ENCODE measurements at regions not wholly inside any gene's neighbourhood (a gene's known extent, or its start where the extent isn't known, plus 50 kb on each side); places are given as distances from the start of the nearest gene placed in this dataset.

DNA sequence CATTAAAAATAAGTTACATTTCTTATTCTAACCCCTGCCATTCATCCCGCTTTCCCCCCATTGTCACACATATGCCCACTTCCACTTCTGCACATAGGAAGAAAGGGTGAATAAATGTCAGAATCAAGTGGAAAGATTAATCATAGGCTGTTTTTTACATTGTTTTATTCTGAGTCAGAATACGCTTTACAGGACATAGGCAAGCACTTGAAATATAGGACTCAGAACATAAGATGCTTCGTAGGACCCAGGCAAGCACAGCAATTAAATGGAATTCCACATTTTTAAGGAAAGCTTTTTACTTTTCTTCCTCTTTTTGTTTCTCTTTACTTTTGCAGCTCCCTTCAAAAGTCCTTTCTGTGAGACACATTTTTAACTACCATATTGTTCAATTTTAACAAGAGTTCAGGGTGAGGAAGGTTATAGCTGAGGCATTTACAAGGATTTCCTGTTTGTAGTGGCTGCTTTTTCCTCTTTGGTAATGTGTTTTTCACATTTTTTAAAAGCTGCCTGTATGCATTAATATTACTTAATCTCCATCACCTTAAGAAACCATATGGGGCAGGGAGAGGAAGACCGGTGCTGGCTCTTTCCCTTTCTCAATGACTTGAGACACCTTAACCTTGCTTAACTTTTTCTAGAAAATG, 130.0 kb downstream of the TES start:
- Histone ChIP-seq H3K9me2 (replicated peaks; ENCODE audit: insufficient read depth, low read length) (no peaks in the 10 kb centered on the region; the same call in 1 of the 2 replicates), H3K9me3 (replicated peaks; ENCODE audit: insufficient read depth, low read length) (no peaks in the 10 kb centered on the region), H3K4me3 (ENCODE audit: low read length) (no peak overlapping the region), H3K27ac (ENCODE audit: low read length) (no peak overlapping the region), H3K36me3 (replicated peaks; ENCODE audit: insufficient read depth, low read length) (no peaks in the 10 kb centered on the region), H3K27me3 (replicated peaks; ENCODE audit: insufficient read depth, low read length) (no peaks in the 10 kb centered on the region), H2AFZ (ENCODE audit: low read length) (no peak overlapping the region; the same call in 1 of the 2 replicates), H3K4me2 (ENCODE audit: low read depth, low read length) (peak overlapping the region; percentile 67), H4K20me1 (ENCODE audit: insufficient read depth, low read length) (no peaks in the 10 kb centered on the region), H3K79me2 (ENCODE audit: low read length) (no peaks in the 10 kb centered on the region), H3K9ac (ENCODE audit: low read length) (no peak overlapping the region), H3F3A (ENCODE audit: insufficient read depth, low read length) (peaks cover 19% of the 10 kb centered on the region), H3K4me1 (ENCODE audit: low read length) (peaks cover 34% of the 10 kb centered on the region)
- DNase-seq = no peak
- TF ChIP-seq EZH2 (optimal IDR thresholded peaks at IDR 0.05; ENCODE audit: low read depth, low read length) (no peak), CTCF (IDR thresholded peaks at IDR 0.05; ENCODE audit: low read length) (no peak), EZH2phosphoT487 (IDR thresholded peaks at IDR 0.05; ENCODE audit: low read length) (no peak)

DNA sequence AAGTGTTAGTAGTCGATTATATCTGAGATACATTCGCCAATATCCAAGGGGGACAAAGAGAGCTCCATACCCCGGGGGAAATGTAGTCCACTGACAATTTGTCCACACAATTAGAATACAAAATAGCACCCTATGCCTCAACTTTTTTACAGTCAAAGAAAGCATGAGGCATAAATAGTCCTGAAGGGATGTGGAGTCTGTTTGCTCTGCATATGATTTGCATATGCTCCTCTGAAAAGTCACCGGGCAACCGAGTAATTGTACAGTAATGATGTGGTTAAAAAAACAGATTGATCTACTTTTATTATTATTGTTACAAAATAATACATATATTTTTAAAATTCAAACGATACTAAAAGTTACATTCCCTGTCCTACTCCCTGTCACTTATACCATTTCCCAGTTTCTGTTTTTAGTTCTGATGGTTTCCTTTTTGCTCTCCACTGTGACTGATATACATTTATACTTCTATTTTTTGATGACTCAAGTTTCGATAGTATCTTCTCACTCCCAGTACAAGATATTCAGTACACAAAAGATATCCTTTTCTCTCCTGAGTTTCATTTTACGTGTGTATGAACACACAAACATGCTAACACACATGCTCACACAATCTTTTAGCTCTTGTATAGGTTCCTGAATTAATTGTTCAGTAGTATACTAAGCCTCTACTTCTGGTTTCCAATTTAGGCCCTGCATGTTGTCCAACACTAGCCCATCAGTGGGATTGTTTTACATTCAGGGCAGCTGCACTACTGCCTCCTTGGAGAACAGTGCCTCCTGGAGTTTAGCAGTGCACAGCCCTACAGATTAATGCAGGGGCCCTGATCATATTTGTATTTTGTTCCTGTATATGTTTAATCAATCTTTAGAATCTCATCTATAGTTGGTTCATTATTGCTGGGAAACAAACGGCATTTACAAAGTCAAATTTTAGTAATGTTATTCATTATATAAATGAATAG, 130.9 kb downstream of the TES start:
- TF ChIP-seq EZH2 (optimal IDR thresholded peaks at IDR 0.05; ENCODE audit: low read depth, low read length) (no peak), CTCF (IDR thresholded peaks at IDR 0.05; ENCODE audit: low read length) (peak; percentile 68)
- H4K20me1 ChIP-seq (ENCODE audit: insufficient read depth, low read length) = no peaks in the 10 kb centered on the region
- H3K4me3 ChIP-seq (ENCODE audit: low read length) = peak overlapping the region; percentile 30; the same call in 1 of the 2 replicates
- H3K79me2 ChIP-seq (ENCODE audit: low read length) = no peaks in the 10 kb centered on the region
- DNase-seq = peak; percentile 62
- peaks cover 19% of the 10 kb centered on the region for H3F3A ChIP-seq (ENCODE audit: insufficient read depth, low read length)
- no peaks in the 10 kb centered on the region; the same call in 1 of the 2 replicates for H3K9me2 ChIP-seq (replicated peaks; ENCODE audit: insufficient read depth, low read length)
- H3K36me3 ChIP-seq (replicated peaks; ENCODE audit: insufficient read depth, low read length) = no peaks in the 10 kb centered on the region
- H3K9me3 ChIP-seq (replicated peaks; ENCODE audit: insufficient read depth, low read length) = no peaks in the 10 kb centered on the region
- peaks cover 34% of the 10 kb centered on the region for H3K4me1 ChIP-seq (ENCODE audit: low read length)
- peak overlapping the region; percentile 41; the same call in 1 of the 2 replicates for H3K27ac ChIP-seq (ENCODE audit: low read length)
- H3K9ac ChIP-seq (ENCODE audit: low read length) = no peak overlapping the region
- no peaks in the 10 kb centered on the region for H3K27me3 ChIP-seq (replicated peaks; ENCODE audit: insufficient read depth, low read length)
- H3K4me2 ChIP-seq (ENCODE audit: low read depth, low read length) = peak overlapping the region; percentile 67
- H2AFZ ChIP-seq (ENCODE audit: low read length) = peak overlapping the region; percentile 18; the same call in 1 of the 2 replicates

DNA sequence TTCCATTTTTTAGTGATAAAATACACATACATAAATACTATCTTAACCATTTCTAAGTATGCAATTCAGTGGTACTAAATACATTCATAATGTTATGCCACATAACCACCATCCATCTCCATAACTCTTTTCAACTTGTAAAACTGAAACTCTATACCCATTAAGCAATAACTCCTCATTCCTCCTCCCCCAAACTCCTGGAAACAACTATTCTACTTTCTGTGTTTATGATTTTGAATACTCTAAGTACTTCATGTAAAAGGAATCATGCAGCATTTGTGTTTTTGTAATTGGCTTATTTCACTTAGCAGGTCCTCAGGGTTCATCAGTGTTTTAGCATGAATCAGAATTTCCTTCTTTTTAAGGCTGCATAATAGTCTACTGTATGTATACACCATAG, 131.8 kb downstream of the TES start:
- H3K27ac ChIP-seq (ENCODE audit: low read length) = no peak overlapping the region
- no peaks in the 10 kb centered on the region; the same call in 1 of the 2 replicates for H3K9me2 ChIP-seq (replicated peaks; ENCODE audit: insufficient read depth, low read length)
- no peak overlapping the region for H3K4me3 ChIP-seq (ENCODE audit: low read length)
- no peak overlapping the region for H2AFZ ChIP-seq (ENCODE audit: low read length)
- H3K9ac ChIP-seq (ENCODE audit: low read length) = no peak overlapping the region
- no peak for TF ChIP-seq EZH2phosphoT487 (IDR thresholded peaks at IDR 0.05; ENCODE audit: low read length)
- TF ChIP-seq EZH2 (optimal IDR thresholded peaks at IDR 0.05; ENCODE audit: low read depth, low read length) = no peak
- no peak for TF ChIP-seq CTCF (IDR thresholded peaks at IDR 0.05; ENCODE audit: low read length)
- H3K27me3 ChIP-seq (replicated peaks; ENCODE audit: insufficient read depth, low read length) = no peaks in the 10 kb centered on the region
- H3K9me3 ChIP-seq (replicated peaks; ENCODE audit: insufficient read depth, low read length) = no peaks in the 10 kb centered on the region
- no peaks in the 10 kb centered on the region for H3K36me3 ChIP-seq (replicated peaks; ENCODE audit: insufficient read depth, low read length)
- no peak for DNase-seq
- H3F3A ChIP-seq (ENCODE audit: insufficient read depth, low read length) = peaks cover 19% of the 10 kb centered on the region
- no peaks in the 10 kb centered on the region for H3K79me2 ChIP-seq (ENCODE audit: low read length)
- H3K4me2 ChIP-seq (ENCODE audit: low read depth, low read length) = peak overlapping the region; percentile 67; the same call in 1 of the 2 replicates
- peaks cover 34% of the 10 kb centered on the region for H3K4me1 ChIP-seq (ENCODE audit: low read length)
- no peaks in the 10 kb centered on the region for H4K20me1 ChIP-seq (ENCODE audit: insufficient read depth, low read length)
